Stimulated activated memory B cell treated with anti-CD40 and anti-IgM and Interleukin-4, amounts not matched to agents 10 μg/mL and 1 μg/mL and 100 μg/mL, for 72 hours (primary cell): ENCODE measurements at regions not wholly inside any gene's neighbourhood (a gene's known extent, or its start where the extent isn't known, plus 50 kb on each side); places are given as distances from the start of the nearest gene placed in this dataset.
"Not testable (repeated sequence)": the region's sequence is repeated elsewhere in the genome, so short reads cannot be mapped to it uniquely, and the experiment has no call there.

Experiments used
- ATAC-seq: fragments of 150-1000 bp; cut with Tn5 transposase; 2 replicates; pipeline ENCODE4 v1.10.0; 2021
- H3K27ac Mint-ChIP-seq: one replicate; pipeline ENCODE4 v1.8.0; 2022; ENCODE audit warnings: mild to moderate bottlenecking, mixed read lengths
- H3K27me3 Mint-ChIP-seq: one replicate; pipeline ENCODE4 v1.8.0; 2022; ENCODE audit warnings: mixed read lengths
- H3K36me3 Mint-ChIP-seq: one replicate; pipeline ENCODE4 v1.8.0; 2022; ENCODE audit warnings: mixed read lengths
- H3K4me1 Mint-ChIP-seq: one replicate; pipeline ENCODE4 v1.8.0; 2022; ENCODE audit warnings: mixed read lengths
- H3K4me3 Mint-ChIP-seq: one replicate; pipeline ENCODE4 v1.8.0; 2022; ENCODE audit warnings: mild to moderate bottlenecking, moderate library complexity, mixed read lengths
- H3K9me3 Mint-ChIP-seq: one replicate; pipeline ENCODE4 v1.8.0; 2022; ENCODE audit warnings: mixed read lengths

DNA sequence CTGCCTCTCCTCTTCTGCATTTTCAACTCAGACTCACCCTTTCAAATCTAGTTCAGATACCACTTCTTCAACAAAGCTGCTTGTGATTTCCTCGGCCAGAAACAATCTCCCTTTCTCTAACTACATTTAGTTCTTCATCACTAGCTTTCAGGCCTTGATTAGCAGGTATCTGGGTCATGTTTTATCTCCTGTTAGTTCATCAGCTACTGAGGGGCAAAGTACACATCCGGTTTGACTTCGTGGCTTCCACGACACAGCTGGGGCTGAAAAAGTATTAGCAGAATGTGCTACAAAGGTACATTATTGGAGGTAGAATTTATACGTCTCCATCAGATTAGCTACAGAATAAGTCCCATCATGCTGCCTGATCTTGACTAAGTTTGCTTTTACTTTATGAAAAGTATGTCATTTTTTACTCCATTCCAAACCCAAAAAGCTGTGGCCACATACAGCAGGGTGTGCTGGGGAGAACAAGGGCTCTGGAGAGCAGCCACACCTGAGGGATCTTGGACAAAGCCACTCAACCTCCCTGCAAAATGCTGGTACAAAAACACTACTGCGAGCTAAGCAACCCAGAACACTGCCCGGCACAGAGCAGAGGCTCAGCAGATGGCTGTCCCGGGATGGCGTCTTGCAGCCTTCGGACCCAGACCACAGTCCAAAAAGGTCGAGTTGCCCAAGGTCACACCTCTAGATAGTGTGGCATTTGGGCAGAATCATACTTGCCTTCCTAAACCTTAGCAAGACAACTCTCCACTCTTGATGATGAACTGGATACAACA, 120.5 kb upstream of the PRKX start:
- not testable (repeated sequence) for H3K27me3 Mint-ChIP-seq, H3K9me3 Mint-ChIP-seq, H3K4me1 Mint-ChIP-seq, H3K27ac Mint-ChIP-seq, H3K4me3 Mint-ChIP-seq, ATAC-seq, H3K36me3 Mint-ChIP-seq

DNA sequence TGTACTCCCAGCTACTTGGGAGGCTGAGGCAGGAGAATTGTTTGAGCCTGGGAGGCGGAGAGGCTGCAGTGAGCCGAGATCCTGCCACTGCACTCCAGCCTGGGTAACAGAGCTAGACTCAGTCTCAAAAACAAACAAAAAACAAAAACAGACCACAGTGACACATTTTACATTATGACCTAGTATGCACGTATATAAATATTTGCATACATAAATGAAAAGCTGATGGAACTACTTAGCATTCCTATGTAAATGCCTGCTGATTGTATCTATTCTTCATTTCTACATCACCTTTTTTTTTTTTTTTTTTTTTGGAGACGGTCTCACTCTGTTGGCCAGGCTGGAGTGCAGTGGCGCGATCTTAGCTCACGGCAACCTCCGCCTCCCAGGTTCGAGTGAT, 116.6 kb upstream of the PRKX start:
- H3K27me3 Mint-ChIP-seq, H3K4me3 Mint-ChIP-seq, H3K4me1 Mint-ChIP-seq, ATAC-seq, H3K9me3 Mint-ChIP-seq, H3K36me3 Mint-ChIP-seq, H3K27ac Mint-ChIP-seq: not testable (repeated sequence)

DNA sequence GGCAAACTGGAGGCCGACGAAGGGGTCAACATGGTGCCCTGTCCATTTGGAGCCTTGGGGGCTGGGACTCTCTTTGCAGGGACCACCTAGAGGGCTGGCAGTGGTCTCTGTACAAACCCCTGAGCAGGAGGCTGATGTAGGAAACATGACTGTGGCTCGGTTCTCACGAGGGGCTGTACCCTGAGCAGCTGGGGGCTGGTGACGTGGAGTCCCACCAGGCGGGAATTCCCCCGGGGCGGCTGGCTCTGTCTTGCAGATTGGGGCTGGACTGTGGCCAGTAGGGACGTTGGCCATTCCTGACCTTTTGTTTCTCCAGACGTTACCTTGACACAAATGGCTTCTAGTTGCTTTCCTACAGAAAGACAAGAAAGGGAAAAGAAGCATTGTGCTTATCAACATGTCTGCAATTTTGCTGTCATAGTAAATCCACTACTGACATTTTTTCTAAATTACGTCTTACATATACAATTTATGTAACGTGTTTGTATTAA, 115.6 kb upstream of the PRKX start:
- H3K4me3 Mint-ChIP-seq, H3K9me3 Mint-ChIP-seq, H3K27ac Mint-ChIP-seq, H3K4me1 Mint-ChIP-seq, H3K27me3 Mint-ChIP-seq, H3K36me3 Mint-ChIP-seq, ATAC-seq: not testable (repeated sequence)

DNA sequence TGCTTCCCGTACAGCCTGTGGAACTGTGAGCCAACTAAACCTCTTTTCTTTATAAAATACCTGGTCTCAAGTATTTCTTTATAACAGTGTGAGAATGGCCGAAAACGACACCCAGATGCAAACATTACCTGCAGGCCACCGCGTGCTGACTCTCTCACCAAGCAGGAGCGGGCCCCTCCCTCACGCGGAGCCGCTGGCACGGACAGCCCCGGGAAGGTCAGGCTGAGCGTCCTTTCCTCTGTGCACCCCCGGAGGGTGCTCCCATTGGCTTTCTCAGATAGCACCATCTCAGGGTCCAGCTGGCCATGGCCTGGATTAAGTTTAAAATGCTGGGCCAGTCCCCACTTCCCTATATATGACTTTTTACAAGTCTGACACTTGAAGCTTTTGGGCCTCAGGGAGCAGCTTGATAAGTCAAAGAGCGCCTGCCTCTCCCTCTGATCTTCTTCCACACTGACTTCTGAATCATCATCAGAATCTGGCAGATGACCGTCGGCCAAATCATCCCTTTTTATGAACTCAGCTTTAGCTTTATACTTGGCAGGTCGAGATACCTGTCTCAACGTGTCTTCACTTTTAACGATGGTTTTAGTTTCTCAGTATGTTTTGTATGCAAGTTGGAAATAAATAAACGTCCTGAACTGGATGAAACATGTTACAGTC, 115.1 kb upstream of the PRKX start:
- H3K36me3 Mint-ChIP-seq, H3K9me3 Mint-ChIP-seq, H3K4me1 Mint-ChIP-seq, H3K4me3 Mint-ChIP-seq, H3K27me3 Mint-ChIP-seq, ATAC-seq, H3K27ac Mint-ChIP-seq: not testable (repeated sequence)

DNA sequence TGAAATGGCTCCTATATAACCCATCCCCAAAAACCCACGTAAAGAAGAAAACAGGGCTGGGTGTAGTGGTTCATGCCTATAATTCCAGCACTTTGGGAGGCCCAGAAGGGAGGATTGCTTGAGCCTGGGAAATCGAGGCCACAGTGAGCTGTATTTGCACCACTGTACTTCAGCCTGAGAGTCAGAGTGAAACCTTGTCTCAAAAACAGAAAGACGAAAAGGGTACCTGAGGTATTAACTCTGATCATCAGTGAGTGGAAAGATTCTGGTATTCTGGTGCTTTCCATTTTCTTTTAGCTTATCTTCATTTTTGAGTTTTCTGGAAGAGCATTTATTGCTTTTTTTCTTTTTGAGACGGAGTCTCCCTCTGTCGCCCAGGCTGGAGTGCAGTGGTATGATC, 110.6 kb upstream of the PRKX start:
- not testable (repeated sequence) for H3K4me1 Mint-ChIP-seq, H3K27ac Mint-ChIP-seq, H3K27me3 Mint-ChIP-seq, ATAC-seq, H3K4me3 Mint-ChIP-seq, H3K9me3 Mint-ChIP-seq
- H3K36me3 Mint-ChIP-seq = peaks cover 22% of the 10 kb centered on the region

DNA sequence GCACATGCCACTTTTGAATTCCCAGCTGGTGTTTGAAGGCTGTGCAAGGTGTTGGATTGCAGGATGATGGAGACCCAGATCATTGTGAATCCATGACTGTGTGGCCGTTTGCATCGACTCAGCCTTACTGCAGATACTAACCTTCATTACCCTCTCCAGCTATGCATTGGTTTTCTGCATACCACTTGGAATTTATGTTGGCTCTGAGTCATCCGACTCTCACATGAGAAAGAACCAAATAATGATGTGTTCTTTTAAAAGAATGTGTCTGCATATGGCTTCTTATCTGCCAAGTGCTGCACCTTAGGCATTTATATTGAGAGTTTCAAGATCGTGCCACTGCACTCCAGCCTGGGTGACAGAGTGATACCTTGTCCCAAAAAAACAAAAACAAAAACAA, 106.7 kb upstream of the PRKX start:
- Mint-ChIP-seq H3K27me3 (no peaks in the 10 kb centered on the region), H3K27ac (no peak overlapping the region), H3K4me1 (peaks cover 4% of the 10 kb centered on the region), H3K9me3 (no peaks in the 10 kb centered on the region), H3K4me3 (no peak overlapping the region), H3K36me3 (peaks cover 27% of the 10 kb centered on the region)
- ATAC-seq = no peak

DNA sequence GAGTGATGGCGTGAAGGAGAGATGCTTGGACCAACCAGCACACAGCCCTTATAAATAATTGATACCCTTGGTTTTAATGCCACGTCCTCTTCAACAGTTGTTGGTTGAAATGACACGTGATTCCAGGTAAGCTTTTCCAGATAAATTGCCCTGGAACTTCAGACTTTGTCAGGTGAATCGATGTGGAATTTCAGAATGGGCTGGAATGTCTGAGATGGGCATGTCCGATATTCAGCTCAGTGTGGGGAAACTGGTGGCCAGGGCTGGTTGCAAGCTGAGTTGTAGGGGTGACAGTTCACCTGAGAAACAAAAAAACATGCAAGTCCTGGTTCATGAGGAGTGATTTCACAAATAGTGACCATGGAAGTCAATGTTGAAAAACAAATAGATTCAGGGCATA, 104.0 kb upstream of the PRKX start:
- not testable (repeated sequence) for H3K4me1 Mint-ChIP-seq, H3K27me3 Mint-ChIP-seq, H3K4me3 Mint-ChIP-seq, ATAC-seq, H3K9me3 Mint-ChIP-seq, H3K27ac Mint-ChIP-seq
- H3K36me3 Mint-ChIP-seq = peaks cover 18% of the 10 kb centered on the region

DNA sequence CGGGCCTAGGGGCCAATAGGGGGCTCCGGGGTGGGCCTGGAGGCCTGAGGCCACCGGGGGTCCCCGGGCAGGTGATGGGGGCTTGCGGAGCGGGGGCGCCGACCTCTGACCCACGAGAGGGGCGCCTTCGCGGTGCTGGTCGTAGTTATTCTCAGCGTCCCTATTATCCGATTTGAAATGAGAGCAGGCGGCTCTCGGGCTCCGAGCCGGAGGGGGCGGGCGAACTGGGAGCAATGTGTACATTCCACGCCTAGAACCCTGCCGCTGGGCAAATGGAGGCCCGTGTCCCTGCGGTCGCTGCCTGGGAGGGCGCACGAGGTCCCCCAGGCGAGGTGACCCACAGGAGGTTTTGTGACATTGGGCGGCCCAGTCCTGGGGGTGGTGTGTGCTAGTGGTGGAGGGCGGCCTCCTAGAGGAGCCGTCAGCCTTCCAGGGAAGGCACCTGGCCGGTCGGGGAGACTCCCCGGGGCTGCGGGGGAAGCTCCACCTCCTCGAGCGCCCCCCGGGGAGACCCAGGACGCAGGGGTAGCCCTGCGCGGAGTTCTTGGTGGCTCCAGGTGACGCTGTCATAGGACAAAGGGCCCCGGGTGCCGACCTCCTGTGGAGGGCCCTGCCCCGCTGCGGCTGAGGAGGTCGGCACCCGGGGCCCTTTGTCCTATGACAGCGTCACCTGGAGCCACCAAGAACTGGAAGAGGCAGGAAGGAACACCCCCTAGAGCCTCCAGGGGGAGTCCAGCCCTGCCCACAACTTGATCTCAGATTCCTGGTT, 102.6 kb upstream of the PRKX start:
- peak overlapping the region; percentile 100 for H3K27ac Mint-ChIP-seq
- H3K27me3 Mint-ChIP-seq = no peaks in the 10 kb centered on the region
- no peak for ATAC-seq
- peaks cover 12% of the 10 kb centered on the region for H3K4me1 Mint-ChIP-seq
- no peaks in the 10 kb centered on the region for H3K9me3 Mint-ChIP-seq
- H3K4me3 Mint-ChIP-seq = peak overlapping the region; percentile 98
- H3K36me3 Mint-ChIP-seq = peaks cover 11% of the 10 kb centered on the region

DNA sequence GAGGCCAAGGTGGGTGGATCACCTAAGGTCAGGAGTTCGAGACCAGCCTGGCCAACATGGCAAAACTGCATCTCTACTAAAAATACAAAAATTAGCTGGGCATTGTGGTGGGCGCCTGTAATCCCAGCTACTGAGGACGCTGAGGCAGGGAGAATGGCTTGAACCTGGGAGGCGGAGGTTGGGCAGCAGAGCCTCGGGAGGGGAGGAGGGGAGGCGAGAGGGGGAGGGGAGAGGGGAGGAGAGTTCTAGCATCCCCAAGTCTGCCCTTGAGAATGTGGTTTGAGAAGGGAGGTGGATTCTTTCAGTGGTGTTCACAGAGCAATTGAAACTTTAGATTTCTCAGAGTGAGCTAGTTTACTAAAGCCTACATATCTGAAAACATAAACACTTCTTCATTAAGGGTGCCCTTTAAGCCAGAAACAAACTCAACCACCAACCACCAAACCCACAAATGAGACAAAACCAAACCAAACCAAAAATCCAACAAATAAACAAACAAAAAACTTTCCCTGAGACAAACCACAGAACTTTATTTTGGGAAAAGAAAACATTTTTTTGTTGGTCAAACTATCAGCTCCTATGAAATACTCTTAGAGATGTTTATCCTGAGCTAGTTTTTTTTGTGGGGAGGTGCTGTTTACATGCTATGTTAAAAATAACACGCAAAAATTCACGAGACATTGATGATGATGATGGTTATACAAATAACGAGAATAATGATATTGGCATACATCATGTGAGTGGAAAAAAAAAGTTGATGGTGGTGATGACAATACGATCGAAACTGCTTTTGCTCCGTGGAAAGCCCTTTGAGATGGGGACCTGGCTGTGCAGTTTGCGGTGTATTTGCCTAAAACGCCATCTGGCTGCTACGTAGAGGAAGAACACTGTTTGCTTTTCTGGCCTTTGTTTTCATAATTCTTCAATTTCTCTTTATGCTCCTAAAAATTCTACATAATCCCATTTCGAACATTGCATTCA, 98.2 kb upstream of the PRKX start:
- no peak for ATAC-seq
- Mint-ChIP-seq H3K4me1 (peaks cover 7% of the 10 kb centered on the region), H3K36me3 (no peaks in the 10 kb centered on the region), H3K27me3 (peaks cover 22% of the 10 kb centered on the region), H3K4me3 (no peak overlapping the region), H3K27ac (peak overlapping the region; percentile 65), H3K9me3 (no peaks in the 10 kb centered on the region)

DNA sequence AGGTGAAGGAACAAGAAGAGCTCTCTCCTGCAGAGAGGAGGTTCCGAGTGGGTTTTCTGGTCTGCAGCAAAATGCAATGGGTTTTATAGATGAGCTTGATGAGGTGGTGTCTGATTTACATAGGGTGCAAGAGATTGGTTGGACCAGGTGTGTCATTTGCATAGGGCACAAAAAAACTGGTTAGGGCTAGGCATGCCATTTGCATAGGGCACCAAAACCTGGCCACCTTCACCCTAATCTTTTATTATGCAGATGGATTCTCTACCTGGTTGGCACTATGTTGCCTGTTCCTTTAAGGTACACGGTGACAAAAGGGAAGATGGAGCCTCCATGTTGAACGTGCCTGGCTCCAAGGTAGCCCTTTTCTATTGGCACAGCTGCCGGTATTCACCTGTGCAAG, 94.5 kb upstream of the PRKX start:
- Mint-ChIP-seq H3K4me3 (no peak overlapping the region), H3K27ac (no peak overlapping the region), H3K36me3 (no peaks in the 10 kb centered on the region), H3K27me3 (peaks cover 22% of the 10 kb centered on the region), H3K9me3 (no peaks in the 10 kb centered on the region), H3K4me1 (peaks cover 7% of the 10 kb centered on the region)
- no peak for ATAC-seq

DNA sequence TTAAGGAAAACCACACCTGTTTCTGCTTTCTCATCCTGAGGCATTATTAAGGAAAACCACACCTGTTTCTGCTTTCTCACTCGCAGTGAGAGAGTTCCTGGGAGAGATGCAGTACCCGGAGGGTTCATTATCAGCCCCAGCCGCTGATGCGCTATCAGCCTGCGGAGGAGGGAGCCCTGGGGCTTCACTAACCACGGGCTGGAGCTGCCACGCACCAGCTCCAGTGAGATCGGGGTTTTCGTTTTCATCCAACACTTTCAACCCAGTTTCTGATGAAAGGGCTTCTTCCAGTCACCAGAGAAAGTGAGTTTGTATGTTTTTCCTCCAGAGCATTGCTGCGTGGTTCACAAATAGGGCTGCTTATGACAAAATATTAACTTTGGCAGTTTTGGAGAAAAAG, 93.2 kb upstream of the PRKX start:
- peaks cover 22% of the 10 kb centered on the region for H3K27me3 Mint-ChIP-seq
- no peak overlapping the region for H3K27ac Mint-ChIP-seq
- no peaks in the 10 kb centered on the region for H3K36me3 Mint-ChIP-seq
- peaks cover 4% of the 10 kb centered on the region for H3K4me1 Mint-ChIP-seq
- no peak for ATAC-seq
- no peak overlapping the region for H3K4me3 Mint-ChIP-seq
- no peaks in the 10 kb centered on the region for H3K9me3 Mint-ChIP-seq

DNA sequence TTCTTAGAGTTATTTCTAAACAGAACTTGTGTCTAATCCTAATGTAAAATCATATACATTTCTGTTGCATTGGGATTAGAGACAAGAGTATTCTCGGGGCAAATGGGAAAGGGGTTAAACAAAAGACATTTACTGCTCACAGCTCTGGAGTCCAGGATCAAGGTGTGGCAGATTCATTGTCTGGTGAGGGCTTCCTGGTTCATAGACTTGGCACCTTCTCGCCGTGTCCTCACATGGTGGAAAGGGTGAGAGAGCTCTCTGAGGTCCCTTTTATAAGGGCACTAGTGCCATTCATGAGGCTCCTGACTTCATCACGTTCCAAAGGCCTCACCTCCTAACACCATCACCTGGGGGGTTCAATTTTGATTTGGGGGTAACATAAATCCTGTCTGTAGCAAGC, 90.3 kb upstream of the PRKX start:
- H3K27me3 Mint-ChIP-seq = peaks cover 15% of the 10 kb centered on the region
- no peaks in the 10 kb centered on the region for H3K9me3 Mint-ChIP-seq
- no peaks in the 10 kb centered on the region for H3K36me3 Mint-ChIP-seq
- ATAC-seq = no peak
- H3K4me3 Mint-ChIP-seq = no peak overlapping the region
- H3K4me1 Mint-ChIP-seq = no peaks in the 10 kb centered on the region
- no peak overlapping the region for H3K27ac Mint-ChIP-seq

DNA sequence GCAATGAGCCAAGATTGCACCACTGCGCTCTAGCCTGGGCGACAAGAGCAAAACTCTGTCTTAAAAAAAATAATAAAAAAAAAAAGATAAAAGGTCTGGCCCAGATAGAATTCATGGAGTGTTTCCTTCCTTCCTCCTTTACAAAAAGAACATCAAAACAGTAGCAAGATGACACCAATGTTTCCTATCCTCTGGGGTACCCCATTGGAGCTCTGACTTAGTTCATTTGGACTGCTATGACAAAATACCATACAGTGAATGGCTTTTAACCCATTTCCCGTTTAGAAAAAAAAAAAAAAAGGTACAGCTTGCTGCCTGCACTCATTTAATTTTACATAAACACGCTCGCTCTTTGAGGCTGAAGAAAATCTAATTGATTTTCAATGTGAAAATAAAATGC, 89.9 kb upstream of the PRKX start:
- no peaks in the 10 kb centered on the region for H3K4me1 Mint-ChIP-seq
- ATAC-seq = no peak
- peaks cover 11% of the 10 kb centered on the region for H3K27me3 Mint-ChIP-seq
- H3K9me3 Mint-ChIP-seq = no peaks in the 10 kb centered on the region
- no peaks in the 10 kb centered on the region for H3K36me3 Mint-ChIP-seq
- H3K4me3 Mint-ChIP-seq = no peak overlapping the region
- H3K27ac Mint-ChIP-seq = no peak overlapping the region

DNA sequence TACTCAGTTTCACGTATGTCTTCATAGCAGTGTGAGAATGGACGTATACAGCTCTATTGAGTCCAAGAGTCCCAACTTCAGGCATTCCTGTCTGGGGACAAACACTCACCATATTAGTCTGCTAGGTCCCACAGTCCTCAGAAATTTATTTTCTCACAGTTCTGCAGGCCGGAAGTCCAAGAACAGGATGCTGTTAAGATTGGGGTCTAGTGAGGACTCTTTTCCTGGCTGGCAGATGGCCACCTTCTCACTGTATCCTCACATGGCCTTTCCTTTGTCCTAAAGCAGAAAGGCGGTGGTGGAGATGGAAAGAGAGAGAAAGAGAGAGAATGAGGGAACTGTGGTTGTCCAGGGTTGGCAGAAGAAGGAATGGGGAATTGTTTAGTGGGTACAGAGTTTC, 82.0 kb upstream of the PRKX start:
- H3K27ac Mint-ChIP-seq, H3K4me1 Mint-ChIP-seq, ATAC-seq, H3K9me3 Mint-ChIP-seq, H3K4me3 Mint-ChIP-seq, H3K27me3 Mint-ChIP-seq, H3K36me3 Mint-ChIP-seq: not testable (repeated sequence)

DNA sequence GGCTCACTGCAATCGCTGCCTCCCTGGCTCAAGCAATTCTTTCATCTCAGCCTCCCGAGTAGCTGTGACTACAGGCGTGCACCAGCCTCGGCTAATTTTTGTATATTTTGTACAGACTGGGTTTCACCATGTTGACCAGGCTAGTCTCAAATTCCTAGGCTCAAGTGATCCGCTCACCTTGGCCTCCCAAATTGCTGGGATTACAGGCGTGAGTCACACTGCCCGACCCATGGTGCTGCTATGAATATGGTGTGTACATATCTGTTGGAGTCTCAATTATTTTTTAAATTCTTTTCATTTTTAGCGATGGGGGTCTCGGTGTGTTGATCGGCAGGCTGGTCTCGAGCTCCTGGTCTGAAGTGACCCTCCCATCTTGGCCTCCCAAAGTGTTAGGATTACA, 78.0 kb upstream of the PRKX start:
- H3K27ac Mint-ChIP-seq = no peak overlapping the region
- no peaks in the 10 kb centered on the region for H3K4me1 Mint-ChIP-seq
- no peaks in the 10 kb centered on the region for H3K36me3 Mint-ChIP-seq
- ATAC-seq = no peak
- H3K4me3 Mint-ChIP-seq = no peak overlapping the region
- H3K9me3 Mint-ChIP-seq = no peaks in the 10 kb centered on the region
- H3K27me3 Mint-ChIP-seq = peaks cover 10% of the 10 kb centered on the region
